ENCODE measurements at regions not wholly inside any gene's neighbourhood (a gene's known extent, or its start where the extent isn't known, plus 50 kb on each side); places are given as distances from the start of the nearest gene placed in this dataset.

DNA sequence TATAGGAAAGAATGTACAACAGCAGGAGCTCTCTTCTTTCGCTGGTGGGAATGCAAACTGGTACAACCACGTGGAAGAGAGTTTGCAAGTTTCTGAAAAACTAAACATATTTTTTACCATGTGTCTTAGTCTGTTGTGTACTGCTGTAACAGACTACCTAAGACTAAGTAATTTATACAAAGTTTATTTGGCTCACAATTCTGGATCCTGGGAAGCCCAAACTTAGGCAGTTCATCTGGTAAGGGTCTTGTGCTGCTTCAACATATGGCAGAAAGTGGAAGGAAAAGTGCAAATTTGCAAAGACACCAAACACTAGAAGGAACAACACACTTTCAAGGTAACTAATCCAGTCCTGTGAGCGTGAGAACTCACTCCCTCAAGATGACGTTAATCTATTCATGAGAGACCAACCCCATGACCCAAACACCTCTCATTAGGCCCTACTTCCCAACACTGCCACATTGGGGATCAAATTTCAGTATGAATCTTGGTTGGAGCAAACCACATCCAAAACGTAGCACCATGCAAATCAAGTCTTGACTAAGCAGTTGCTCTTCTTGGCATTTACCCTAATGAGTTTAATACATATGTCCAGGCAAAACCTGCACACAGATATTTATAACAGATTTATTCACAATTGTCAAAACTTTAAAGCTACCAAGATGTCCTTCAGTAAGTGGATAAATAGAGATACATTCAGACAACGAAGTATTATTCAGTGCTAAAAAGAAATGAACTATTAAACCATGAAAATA is 481.9 kb upstream of the FOXG1 start:
- Histone ChIP-seq H3K4me1 (ENCODE audit: control insufficient read depth in 5 of 5, insufficient read depth in 5 of 5, low read length in 5 of 5) (no peaks in the 10 kb centered on the region), H3K36me3 (ENCODE audit: control insufficient read depth in 4 of 4, insufficient read depth in 4 of 4, low read length in 4 of 4) (no peaks in the 10 kb centered on the region), H3K4me3 (no peak overlapping the region), H3K27me3 (ENCODE audit: control insufficient read depth in 3 of 3, insufficient read depth in 3 of 3, low read length in 2 of 3) (no peaks in the 10 kb centered on the region), H3K9ac (ENCODE audit: insufficient read depth in 1 of 2, low read length in 2 of 2) (no peak overlapping the region), H3K27ac (ENCODE audit: low read depth in 1 of 2, low read length in 1 of 2) (no peak overlapping the region), H3K9me3 (ENCODE audit: control insufficient read depth in 4 of 4, insufficient read depth in 3 of 4, low read length in 3 of 4) (peaks cover 0 to 2% (median 0%) of the 10 kb centered on the region in 4 donors)
- no peak for ATAC-seq (ENCODE audit: insufficient read depth, low FRiP score)
- no peak for DNase-seq
- no peak for TF ChIP-seq CTCF (IDR thresholded peaks at IDR 0.05; ENCODE audit: control extremely low read depth, extremely low read depth)
- 63 to 74% methylated on average over 6 of the region's 6 CpGs for WGBS, 2 donors

DNA sequence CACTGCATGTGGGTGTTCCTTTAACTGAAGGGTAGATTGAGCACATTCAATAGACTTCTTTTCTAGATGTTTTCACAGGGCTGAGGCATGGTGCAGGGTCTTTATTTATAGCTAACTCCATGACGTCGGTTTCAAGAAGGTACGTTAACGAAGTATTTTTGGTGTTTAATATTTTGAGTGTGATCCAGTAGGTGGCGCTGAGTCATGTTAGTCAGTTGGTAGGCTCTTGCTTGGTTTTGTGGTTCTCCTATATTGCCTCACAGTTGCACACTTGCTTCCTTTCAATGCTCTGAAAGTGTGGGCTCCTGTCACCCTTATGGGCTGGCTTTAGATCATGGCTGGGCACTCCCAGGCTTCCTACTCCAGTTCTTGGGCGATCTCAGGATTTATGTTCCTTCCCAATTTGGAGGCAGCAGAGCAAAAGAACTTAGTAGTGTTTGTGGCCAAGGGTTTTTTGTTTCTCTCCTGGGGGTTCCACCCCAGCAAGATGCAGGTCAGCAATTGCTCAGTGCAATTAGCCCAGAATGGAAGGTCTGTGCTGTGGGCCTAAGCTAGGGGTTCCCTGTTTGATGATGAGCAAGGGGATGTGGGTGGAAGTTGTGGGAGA is 471.6 kb upstream of the FOXG1 start:
- Histone ChIP-seq H3K4me3 (no peak overlapping the region), H3K9me3 (ENCODE audit: control insufficient read depth in 4 of 4, insufficient read depth in 3 of 4, low read length in 3 of 4) (peaks cover 0 to 5% (median 2%) of the 10 kb centered on the region in 4 donors), H3K9ac (ENCODE audit: insufficient read depth in 1 of 2, low read length in 2 of 2) (no peak overlapping the region), H3K27ac (ENCODE audit: low read depth in 1 of 2, low read length in 1 of 2) (no peak overlapping the region), H3K27me3 (ENCODE audit: control insufficient read depth in 3 of 3, insufficient read depth in 3 of 3, low read length in 2 of 3) (no peaks in the 10 kb centered on the region), H3K36me3 (ENCODE audit: control insufficient read depth in 4 of 4, insufficient read depth in 4 of 4, low read length in 4 of 4) (no peaks in the 10 kb centered on the region), H3K4me1 (ENCODE audit: control insufficient read depth in 5 of 5, insufficient read depth in 5 of 5, low read length in 5 of 5) (no peaks in the 10 kb centered on the region)
- ATAC-seq (ENCODE audit: insufficient read depth, low FRiP score) (no peak), DNase-seq (peak in 1 of 3 donors; percentile 1)
- WGBS, 2 donors = 23 to 31% methylated on average over 6 of the region's 6 CpGs
- TF ChIP-seq CTCF (IDR thresholded peaks at IDR 0.05; ENCODE audit: control extremely low read depth, extremely low read depth) = no peak

DNA sequence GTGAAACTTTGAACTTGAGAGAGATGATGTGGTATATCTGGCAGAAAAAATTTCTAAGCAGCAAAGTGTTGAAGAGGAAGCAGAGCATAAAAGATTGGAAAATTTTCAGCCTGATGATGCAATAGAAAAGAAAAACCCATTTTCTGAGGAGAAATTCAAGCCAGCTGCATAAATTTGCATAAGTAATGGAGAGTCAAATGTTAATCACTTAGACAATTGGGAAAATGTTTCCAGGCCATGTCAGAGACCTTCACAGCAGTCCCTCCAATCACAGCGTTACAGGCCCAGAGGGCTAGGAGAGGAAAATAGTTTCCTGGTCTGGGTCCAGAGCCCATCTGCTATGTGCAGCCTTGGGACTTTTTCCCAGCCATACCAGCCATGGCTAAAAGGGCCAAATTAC is 469.0 kb upstream of the FOXG1 start:
- Histone ChIP-seq H3K9me3 (ENCODE audit: control insufficient read depth in 4 of 4, insufficient read depth in 3 of 4, low read length in 3 of 4) (peaks cover 0 to 7% (median 2%) of the 10 kb centered on the region in 4 donors), H3K27me3 (ENCODE audit: control insufficient read depth in 3 of 3, insufficient read depth in 3 of 3, low read length in 2 of 3) (no peaks in the 10 kb centered on the region), H3K4me3 (no peak overlapping the region), H3K27ac (ENCODE audit: low read depth in 1 of 2, low read length in 1 of 2) (no peak overlapping the region), H3K4me1 (ENCODE audit: control insufficient read depth in 5 of 5, insufficient read depth in 5 of 5, low read length in 5 of 5) (no peaks in the 10 kb centered on the region), H3K9ac (ENCODE audit: insufficient read depth in 1 of 2, low read length in 2 of 2) (no peak overlapping the region), H3K36me3 (ENCODE audit: control insufficient read depth in 4 of 4, insufficient read depth in 4 of 4, low read length in 4 of 4) (no peaks in the 10 kb centered on the region)
- WGBS, 2 donors = 80 to 92% methylated on average over 1 of the region's 1 CpG
- TF ChIP-seq CTCF (IDR thresholded peaks at IDR 0.05; ENCODE audit: control extremely low read depth, extremely low read depth) = no peak
- no peak for DNase-seq
- ATAC-seq (ENCODE audit: insufficient read depth, low FRiP score) = no peak

Data from lung (tissue), 11 donors.